GM12873 (cell line): ENCODE measurements at regions not wholly inside any gene's neighbourhood (a gene's known extent, or its start where the extent isn't known, plus 50 kb on each side); places are given as distances from the start of the nearest gene placed in this dataset.

Experiments used
- CTCF ChIP-seq: IDR thresholded peaks from 2 replicates; pipeline ENCODE4 v1.5.1; 2012; ENCODE audit warnings: low read depth, mild to moderate bottlenecking, moderate library complexity, low read length, control low read depth; ENCODE audit not compliant: insufficient read depth; ENCODE audit errors: missing control alignments

GRCh38 chr18:61155586-61155985 lies 177.6 kb upstream of the CDH20 start:
- no peak for TF ChIP-seq CTCF

- TF ChIP-seq CTCF, result no peak
Measured at GRCh38 chr18:61157451-61157850, 175.8 kb upstream of the CDH20 start.

GRCh38 chr18:61159246-61159645 lies 174.0 kb upstream of the CDH20 start:
- no peak for TF ChIP-seq CTCF

- TF ChIP-seq CTCF, result no peak
Measured at GRCh38 chr18:61164321-61164720, 168.9 kb upstream of the CDH20 start.

- no peak for TF ChIP-seq CTCF
Measured at GRCh38 chr18:61167902-61168301, 165.3 kb upstream of the CDH20 start.

GRCh38 chr18:61169386-61169785 lies 163.8 kb upstream of the CDH20 start:
- no peak for TF ChIP-seq CTCF

- no peak for TF ChIP-seq CTCF
Measured at GRCh38 chr18:61172624-61173023, 160.6 kb upstream of the CDH20 start.
